NT2/D1 (cell line): ENCODE measurements at regions not wholly inside any gene's neighbourhood (a gene's known extent, or its start where the extent isn't known, plus 50 kb on each side); places are given as distances from the start of the nearest gene placed in this dataset.

Experiments used
- DNase-seq: peaks from one replicate; pipeline ENCODE4 v3.0.0-alpha.2; 2011; ENCODE audit warnings: low read depth, low spot score
- H3K27me3 ChIP-seq: 2 replicates; pipeline ENCODE4 v1.6.0; 2011; ENCODE audit warnings: mild to moderate bottlenecking; ENCODE audit not compliant: insufficient read length, insufficient read depth
- H3K36me3 ChIP-seq: 2 replicates; pipeline ENCODE4 v1.6.1; 2011; ENCODE audit warnings: mild to moderate bottlenecking, low read length, mixed read lengths; ENCODE audit not compliant: insufficient read depth, insufficient read length
- H3K4me1 ChIP-seq: 2 replicates; pipeline ENCODE4 v1.5.1; 2011; ENCODE audit not compliant: insufficient read depth, insufficient read length
- H3K4me3 ChIP-seq: 2 replicates; pipeline ENCODE4 v1.5.1; 2011; ENCODE audit warnings: low read depth; ENCODE audit not compliant: insufficient read length
- H3K9ac ChIP-seq: 2 replicates; pipeline ENCODE4 v1.6.0; 2011; ENCODE audit warnings: low read depth; ENCODE audit not compliant: insufficient read length
- H3K9me3 ChIP-seq: 2 replicates; pipeline ENCODE4 v1.5.1; 2011; ENCODE audit warnings: mild to moderate bottlenecking, low read length; ENCODE audit not compliant: insufficient read depth
- SUZ12 ChIP-seq: IDR thresholded peaks from 2 replicates; pipeline ENCODE4 v1.6.1; 2011; ENCODE audit not compliant: insufficient read length, insufficient read depth; ENCODE audit errors: extremely low read depth
- YY1 ChIP-seq: IDR thresholded peaks from 2 replicates; pipeline ENCODE4 v1.6.1; 2011; ENCODE audit not compliant: insufficient read length, insufficient read depth
- ZNF274 ChIP-seq: IDR thresholded peaks from 2 replicates; pipeline ENCODE4 v1.6.1; 2011; ENCODE audit warnings: mild to moderate bottlenecking, low read depth, low read length

DNA sequence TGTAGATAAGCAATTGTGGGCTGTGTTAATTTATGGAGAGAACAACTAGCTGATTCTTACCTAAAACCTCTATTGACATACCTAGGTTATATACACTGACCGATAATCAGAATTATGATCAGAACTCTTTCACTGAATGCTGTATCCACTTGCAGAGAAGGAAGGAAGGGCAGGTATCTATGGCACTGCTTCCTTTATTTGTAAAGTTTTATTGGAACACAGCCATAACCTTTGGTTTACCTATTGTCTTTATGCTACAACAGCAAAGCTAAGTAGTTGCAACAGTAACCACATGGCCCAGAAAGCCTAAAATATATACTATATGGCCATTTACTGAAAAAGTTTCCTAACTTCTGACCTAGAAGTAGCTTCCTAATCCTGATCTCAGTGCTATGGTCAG is 358.9 kb upstream of the ARID1B start:
- no peak for DNase-seq
- Histone ChIP-seq H3K4me3 (no peak overlapping the region), H3K4me1 (no peaks in the 10 kb centered on the region), H3K36me3 (no peaks in the 10 kb centered on the region), H3K9me3 (peaks cover 9% of the 10 kb centered on the region; the same call in 1 of the 2 replicates), H3K9ac (no peak overlapping the region), H3K27me3 (no peaks in the 10 kb centered on the region)
- TF ChIP-seq YY1, result no peak
- TF ChIP-seq ZNF274, result no peak
- TF ChIP-seq SUZ12, result no peak

DNA sequence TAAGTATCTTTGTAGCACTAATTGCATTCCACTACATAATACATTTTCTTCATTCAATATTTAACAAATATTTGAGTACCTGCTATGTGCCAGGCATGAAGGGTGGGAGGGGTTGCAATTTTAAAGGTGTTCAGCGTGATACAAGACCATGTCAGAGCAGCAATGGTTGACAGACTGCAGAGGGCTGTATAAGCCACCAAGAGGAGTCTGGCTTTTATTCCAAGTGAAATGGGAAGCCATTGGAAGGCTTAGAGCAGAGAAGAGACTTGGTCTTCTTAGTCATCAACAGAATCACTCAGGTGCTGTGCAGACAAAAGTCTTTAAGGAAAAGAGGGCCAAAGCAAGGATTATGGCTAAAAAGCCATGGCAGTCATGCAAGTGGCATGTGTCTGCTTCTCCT is 360.8 kb upstream of the ARID1B start:
- TF ChIP-seq YY1, result no peak
- TF ChIP-seq SUZ12, result no peak
- TF ChIP-seq ZNF274, result no peak
- Histone ChIP-seq H3K4me1 (no peaks in the 10 kb centered on the region), H3K9ac (no peak overlapping the region), H3K27me3 (no peaks in the 10 kb centered on the region), H3K4me3 (no peak overlapping the region), H3K9me3 (no peaks in the 10 kb centered on the region), H3K36me3 (no peaks in the 10 kb centered on the region)
- no peak for DNase-seq

DNA sequence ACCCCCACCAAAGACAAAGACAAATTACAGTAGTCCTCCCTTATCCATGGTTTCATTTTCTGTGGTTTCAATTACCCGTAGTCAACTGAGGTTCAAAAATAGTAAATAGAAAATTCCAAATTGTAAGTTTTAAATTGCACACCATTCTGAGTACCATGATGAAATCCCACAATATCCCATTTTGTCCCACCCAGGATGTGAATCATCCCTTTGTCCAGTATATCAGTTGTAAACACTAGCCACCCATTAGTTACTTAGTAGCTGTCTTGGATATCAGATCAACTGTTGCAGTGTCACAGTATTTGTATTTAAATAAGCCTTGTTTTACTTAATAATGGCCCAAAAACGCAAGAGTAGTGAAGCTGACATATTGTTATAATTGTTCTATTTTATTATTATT is 364.0 kb upstream of the ARID1B start:
- TF ChIP-seq YY1, result no peak
- TF ChIP-seq SUZ12, result no peak
- TF ChIP-seq ZNF274, result no peak
- Histone ChIP-seq H3K9ac (no peak overlapping the region), H3K9me3 (no peaks in the 10 kb centered on the region)

DNA sequence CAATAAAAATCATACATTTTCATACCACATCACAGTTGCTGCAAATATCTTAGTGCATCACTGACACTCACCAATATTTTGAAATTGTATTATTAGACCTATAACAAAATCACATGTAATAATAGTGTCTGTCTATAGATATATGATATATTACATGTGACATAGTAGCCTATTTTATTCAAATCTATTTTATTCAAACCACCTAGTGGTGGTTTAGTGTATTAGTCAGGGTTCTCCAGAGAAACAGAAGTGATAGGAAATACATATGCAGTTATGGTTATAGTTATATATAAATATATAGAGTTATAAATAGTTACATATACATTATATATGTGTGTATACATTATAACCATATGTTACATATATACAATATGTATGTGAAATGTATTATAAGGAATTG is 366.5 kb upstream of the ARID1B start:
- H3K27me3 ChIP-seq, result no peaks in the 10 kb centered on the region
- TF ChIP-seq SUZ12, result no peak
- H3K4me1 ChIP-seq, result no peaks in the 10 kb centered on the region
- H3K9me3 ChIP-seq, result no peaks in the 10 kb centered on the region
- H3K4me3 ChIP-seq, result no peak overlapping the region
- H3K36me3 ChIP-seq, result no peaks in the 10 kb centered on the region
- DNase-seq, result no peak
- no peak overlapping the region for H3K9ac ChIP-seq

More for the DNA sequence above, 364.0 kb upstream of the ARID1B start:
- no peak for DNase-seq
- no peaks in the 10 kb centered on the region for H3K36me3 ChIP-seq
- no peaks in the 10 kb centered on the region for H3K27me3 ChIP-seq
- H3K4me3 ChIP-seq, result no peak overlapping the region
- no peaks in the 10 kb centered on the region for H3K4me1 ChIP-seq

DNA sequence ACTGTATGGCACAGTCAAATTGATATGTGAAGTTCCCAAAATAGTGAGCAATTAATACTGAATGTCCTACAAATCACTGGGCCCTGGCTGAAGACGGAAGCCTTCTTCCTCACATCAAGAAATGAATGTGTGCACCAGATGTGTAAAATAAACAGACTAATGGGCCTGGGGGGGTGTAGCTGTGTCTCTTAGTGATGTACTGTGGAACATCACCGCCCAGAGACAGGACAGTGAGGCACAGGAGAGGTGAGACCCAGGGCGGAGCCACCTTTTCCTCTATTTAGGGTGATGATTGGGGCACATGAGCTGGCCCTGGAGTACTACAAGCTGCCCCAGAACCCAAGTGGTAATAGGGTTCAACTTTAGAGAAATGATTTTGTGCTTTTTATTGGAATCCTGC is 368.5 kb upstream of the ARID1B start:
- Histone ChIP-seq H3K36me3 (no peaks in the 10 kb centered on the region), H3K9me3 (no peaks in the 10 kb centered on the region), H3K4me1 (no peaks in the 10 kb centered on the region), H3K4me3 (no peak overlapping the region), H3K27me3 (no peaks in the 10 kb centered on the region), H3K9ac (no peak overlapping the region)
- no peak for TF ChIP-seq SUZ12
- no peak for TF ChIP-seq YY1
- TF ChIP-seq ZNF274, result no peak
- DNase-seq, result no peak

DNA sequence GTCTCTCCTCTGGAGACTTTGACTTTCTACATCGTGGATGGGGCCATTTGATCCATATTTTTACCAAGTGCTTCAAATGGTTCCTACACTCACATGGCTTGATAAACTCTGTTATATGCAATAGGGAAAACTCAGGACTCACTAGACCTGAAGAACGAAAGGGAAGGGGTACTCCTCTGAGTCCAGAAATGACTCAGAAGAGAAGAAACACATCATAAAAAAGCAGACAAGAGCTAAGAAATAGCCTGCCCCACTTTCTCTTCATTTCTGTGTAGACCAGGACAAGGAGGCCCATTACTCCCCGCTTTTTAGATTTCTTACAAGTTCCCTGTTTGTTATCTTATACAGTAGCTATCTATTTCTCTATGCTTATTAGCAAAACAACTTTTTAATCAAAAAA is 369.8 kb upstream of the ARID1B start:
- no peak for DNase-seq
- H3K4me1 ChIP-seq, result no peaks in the 10 kb centered on the region
- TF ChIP-seq ZNF274 (no peak), YY1 (no peak), SUZ12 (no peak)
- no peaks in the 10 kb centered on the region for H3K27me3 ChIP-seq
- H3K4me3 ChIP-seq, result no peak overlapping the region
- no peaks in the 10 kb centered on the region for H3K36me3 ChIP-seq
- no peak overlapping the region for H3K9ac ChIP-seq
- no peaks in the 10 kb centered on the region for H3K9me3 ChIP-seq

DNA sequence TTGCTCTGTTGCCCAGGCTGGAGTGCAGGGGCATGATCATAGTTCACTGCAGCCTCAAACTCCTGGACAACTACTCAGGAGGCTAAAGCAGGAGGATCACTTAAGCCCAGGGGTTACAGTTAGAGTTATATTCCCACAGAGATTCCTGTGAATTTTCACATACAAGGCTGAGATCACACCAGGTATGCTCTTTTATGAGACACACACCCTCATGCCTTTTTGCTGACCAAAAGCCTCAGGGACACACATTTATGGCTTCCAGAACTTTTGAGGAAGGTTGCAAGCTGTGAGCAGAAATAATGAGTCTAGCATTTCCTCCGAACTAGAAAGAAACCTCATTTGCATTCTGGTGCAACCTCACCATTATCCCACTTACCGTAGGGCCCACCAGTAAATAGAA is 370.5 kb upstream of the ARID1B start:
- no peaks in the 10 kb centered on the region for H3K36me3 ChIP-seq
- no peak overlapping the region for H3K9ac ChIP-seq
- H3K4me1 ChIP-seq, result no peaks in the 10 kb centered on the region
- DNase-seq, result no peak
- H3K27me3 ChIP-seq, result no peaks in the 10 kb centered on the region
- no peaks in the 10 kb centered on the region for H3K9me3 ChIP-seq
- no peak overlapping the region for H3K4me3 ChIP-seq
- TF ChIP-seq SUZ12, result no peak
- TF ChIP-seq ZNF274, result no peak
- TF ChIP-seq YY1, result no peak

DNA sequence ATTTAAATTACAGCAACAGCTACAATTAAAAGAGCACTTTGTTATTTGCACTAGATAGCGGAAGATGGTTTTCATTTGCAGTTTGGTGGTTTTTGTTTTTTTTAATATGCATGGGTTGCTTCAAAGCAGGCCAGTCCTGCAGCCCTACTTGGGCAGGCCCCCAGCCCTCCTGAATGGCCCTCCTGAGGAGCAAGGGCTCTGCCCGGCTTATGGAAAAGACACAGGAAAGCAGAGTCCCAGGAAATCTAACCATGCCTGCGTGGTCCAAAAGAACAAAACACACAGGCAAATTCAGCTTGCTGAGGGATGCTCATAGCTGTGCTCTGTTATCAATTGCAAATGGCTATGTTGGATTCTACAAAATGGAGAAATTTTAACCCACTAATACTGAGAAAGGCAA is 371.1 kb upstream of the ARID1B start:
- no peaks in the 10 kb centered on the region for H3K36me3 ChIP-seq
- no peaks in the 10 kb centered on the region for H3K9me3 ChIP-seq
- no peak overlapping the region for H3K4me3 ChIP-seq
- no peak for DNase-seq
- no peaks in the 10 kb centered on the region for H3K27me3 ChIP-seq
- TF ChIP-seq ZNF274 (no peak), YY1 (no peak), SUZ12 (no peak)
- no peak overlapping the region for H3K9ac ChIP-seq
- H3K4me1 ChIP-seq, result no peaks in the 10 kb centered on the region
